ENCODE measurements at regions not wholly inside any gene's neighbourhood (a gene's known extent, or its start where the extent isn't known, plus 50 kb on each side); places are given as distances from the start of the nearest gene placed in this dataset.
"Not testable (repeated sequence)": the region's sequence is repeated elsewhere in the genome, so short reads cannot be mapped to it uniquely, and the experiment has no call there.

GRCh38 chr5:71289946-71290345 is 165.5 kb upstream of the BDP1 start:
- H3K4me3 Mint-ChIP-seq (ENCODE audit: low read depth); intact Hi-C loops (cut with micrococcal nuclease); H3K36me3 Mint-ChIP-seq (ENCODE audit: low read depth); H3K4me1 Mint-ChIP-seq (ENCODE audit: low read depth); H3K9me3 Mint-ChIP-seq; H3K27ac Mint-ChIP-seq; H3K27me3 Mint-ChIP-seq (ENCODE audit: low read depth): not testable (repeated sequence)
- peak; percentile 58 for DNase-seq (ENCODE audit: low spot score)

- H3K27me3 Mint-ChIP-seq (ENCODE audit: low read depth); H3K36me3 Mint-ChIP-seq (ENCODE audit: low read depth); intact Hi-C loops (cut with micrococcal nuclease): not testable (repeated sequence)
These were observed 164.5 kb upstream of the BDP1 start for GRCh38 chr5:71290979-71291378.

More at GRCh38 chr5:71290979-71291378, 164.5 kb upstream of the BDP1 start:
- DNase-seq (ENCODE audit: low spot score); H3K4me3 Mint-ChIP-seq (ENCODE audit: low read depth); H3K4me1 Mint-ChIP-seq (ENCODE audit: low read depth); H3K27ac Mint-ChIP-seq; H3K9me3 Mint-ChIP-seq: not testable (repeated sequence)

All from activated T-helper 2 cell treated with anti-CD3 and anti-CD28 coated beads, Interferon-gamma antibody, Interleukin-2, Interleukin-4, amounts not matched to agents 10 μg/mL and 5 μg/mL and 100 μg/mL, durations not matched to agents 14 hours and 24 hours and 36 hours (primary cell).